ENCODE measurements at regions not wholly inside any gene's neighbourhood (a gene's known extent, or its start where the extent isn't known, plus 50 kb on each side); places are given as distances from the start of the nearest gene placed in this dataset.

DNA sequence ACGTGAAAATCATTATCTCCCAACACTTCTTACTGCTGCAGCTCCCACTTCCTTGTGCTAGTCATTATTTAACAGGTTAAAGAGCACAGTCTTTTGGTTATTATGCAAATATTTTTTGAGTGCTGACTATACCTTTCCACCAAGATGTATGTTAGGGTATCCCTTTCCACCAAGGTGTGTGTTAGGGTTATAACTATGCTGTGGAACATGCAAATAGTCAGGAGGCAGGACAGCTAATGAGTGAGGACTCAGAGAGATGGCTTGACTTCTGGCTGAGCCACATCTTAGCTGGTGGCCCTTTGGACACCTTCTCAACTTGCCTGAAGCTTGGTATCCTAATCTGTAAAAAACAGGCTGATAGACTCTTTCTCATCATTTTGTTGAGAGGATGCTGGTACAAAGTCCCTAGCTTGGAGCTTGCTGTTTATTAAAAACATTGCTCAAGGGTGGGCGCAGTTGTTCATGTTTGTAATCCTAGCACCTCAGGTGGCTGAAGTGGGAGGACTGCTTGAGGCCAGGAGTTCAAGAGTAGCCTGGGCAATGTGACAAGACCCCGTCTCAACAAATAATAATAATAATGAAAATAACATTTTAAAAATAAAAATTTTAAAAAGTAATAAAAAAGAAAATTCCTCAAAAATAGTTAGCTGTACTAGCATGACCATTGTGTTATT, 160.5 kb upstream of the ADAMTS9 start:
- Mint-ChIP-seq H3K36me3 (ENCODE audit: low read depth, unreplicated experiment) (no peaks in the 10 kb centered on the region), H3K4me1 (ENCODE audit: low read depth, unreplicated experiment) (no peaks in the 10 kb centered on the region), H3K4me3 (ENCODE audit: unreplicated experiment) (no peak overlapping the region), H3K27me3 (ENCODE audit: low read depth, unreplicated experiment) (peaks cover 4% of the 10 kb centered on the region), H3K27ac (ENCODE audit: unreplicated experiment) (no peak overlapping the region), H3K9me3 (ENCODE audit: unreplicated experiment) (no peaks in the 10 kb centered on the region)
- TF ChIP-seq, protein P1, sequence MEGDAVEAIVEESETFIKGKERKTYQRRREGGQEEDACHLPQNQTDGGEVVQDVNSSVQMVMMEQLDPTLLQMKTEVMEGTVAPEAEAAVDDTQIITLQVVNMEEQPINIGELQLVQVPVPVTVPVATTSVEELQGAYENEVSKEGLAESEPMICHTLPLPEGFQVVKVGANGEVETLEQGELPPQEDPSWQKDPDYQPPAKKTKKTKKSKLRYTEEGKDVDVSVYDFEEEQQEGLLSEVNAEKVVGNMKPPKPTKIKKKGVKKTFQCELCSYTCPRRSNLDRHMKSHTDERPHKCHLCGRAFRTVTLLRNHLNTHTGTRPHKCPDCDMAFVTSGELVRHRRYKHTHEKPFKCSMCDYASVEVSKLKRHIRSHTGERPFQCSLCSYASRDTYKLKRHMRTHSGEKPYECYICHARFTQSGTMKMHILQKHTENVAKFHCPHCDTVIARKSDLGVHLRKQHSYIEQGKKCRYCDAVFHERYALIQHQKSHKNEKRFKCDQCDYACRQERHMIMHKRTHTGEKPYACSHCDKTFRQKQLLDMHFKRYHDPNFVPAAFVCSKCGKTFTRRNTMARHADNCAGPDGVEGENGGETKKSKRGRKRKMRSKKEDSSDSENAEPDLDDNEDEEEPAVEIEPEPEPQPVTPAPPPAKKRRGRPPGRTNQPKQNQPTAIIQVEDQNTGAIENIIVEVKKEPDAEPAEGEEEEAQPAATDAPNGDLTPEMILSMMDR (IDR thresholded peaks at IDR 0.05; ENCODE audit: insufficient read depth, low read depth, low read length) = no peak
- TF ChIP-seq EZH2 (IDR thresholded peaks at IDR 0.05; ENCODE audit: insufficient read depth, low read length) = no peak
- no peak overlapping the region for H3K4me3 ChIP-seq (ENCODE audit: insufficient read depth, low read depth, low read length)
- no peaks in the 10 kb centered on the region for H3K4me1 ChIP-seq (ENCODE audit: insufficient read depth, low read length)
- H3K36me3 ChIP-seq (ENCODE audit: insufficient read depth, low read length) = no peaks in the 10 kb centered on the region
- H2AFZ ChIP-seq (ENCODE audit: low read depth, low read length) = no peak overlapping the region
- no peak for DNase-seq (ENCODE audit: low read depth)
- H3K4me2 ChIP-seq (ENCODE audit: low read length) = no peak overlapping the region
- H3K27me3 ChIP-seq (ENCODE audit: insufficient read depth, low read length) = no peaks in the 10 kb centered on the region
- H3K27ac ChIP-seq (ENCODE audit: low read depth, low read length) = no peak overlapping the region
- H3K9me3 ChIP-seq (ENCODE audit: insufficient read depth, low read depth, low read length) = no peaks in the 10 kb centered on the region
- H4K20me1 ChIP-seq (ENCODE audit: insufficient read depth, low read length) = no peaks in the 10 kb centered on the region
- FAIRE-seq = no peak
- no peak overlapping the region for H3K9ac ChIP-seq (ENCODE audit: low read length)
- no peaks in the 10 kb centered on the region for H3K79me2 ChIP-seq (ENCODE audit: insufficient read depth, low read length)

DNA sequence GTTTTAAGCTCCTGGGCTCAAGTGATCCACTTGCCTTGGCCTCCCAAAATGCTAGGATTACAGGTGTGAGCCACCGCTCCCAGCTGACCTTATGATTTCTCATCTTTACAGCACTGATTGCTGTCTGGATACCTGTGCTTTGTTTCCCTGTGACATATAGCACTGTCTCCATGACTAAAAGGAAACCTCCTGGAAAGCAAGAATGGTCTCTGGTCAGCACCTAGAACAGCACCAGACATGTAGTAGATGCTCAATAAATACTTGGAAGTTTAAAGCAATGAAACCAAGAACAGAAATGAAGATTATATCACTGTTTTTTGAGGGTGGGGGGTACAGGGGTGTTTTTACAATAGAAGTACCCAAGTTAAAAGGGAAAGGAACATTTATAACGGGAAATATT, 156.8 kb upstream of the ADAMTS9 start:
- no peak overlapping the region for H3K4me3 ChIP-seq (ENCODE audit: insufficient read depth, low read depth, low read length)
- no peaks in the 10 kb centered on the region for H3K36me3 ChIP-seq (ENCODE audit: insufficient read depth, low read length)
- no peak overlapping the region for H3K4me2 ChIP-seq (ENCODE audit: low read length)
- no peaks in the 10 kb centered on the region for H3K27me3 ChIP-seq (ENCODE audit: insufficient read depth, low read length)
- H3K9me3 ChIP-seq (ENCODE audit: insufficient read depth, low read depth, low read length) = no peaks in the 10 kb centered on the region
- no peaks in the 10 kb centered on the region for H3K79me2 ChIP-seq (ENCODE audit: insufficient read depth, low read length)
- no peaks in the 10 kb centered on the region for H4K20me1 ChIP-seq (ENCODE audit: insufficient read depth, low read length)
- H2AFZ ChIP-seq (ENCODE audit: low read depth, low read length) = no peak overlapping the region
- Mint-ChIP-seq H3K4me3 (ENCODE audit: unreplicated experiment) (no peak overlapping the region), H3K36me3 (ENCODE audit: low read depth, unreplicated experiment) (no peaks in the 10 kb centered on the region), H3K4me1 (ENCODE audit: low read depth, unreplicated experiment) (no peaks in the 10 kb centered on the region), H3K27ac (ENCODE audit: unreplicated experiment) (no peak overlapping the region), H3K9me3 (ENCODE audit: unreplicated experiment) (no peaks in the 10 kb centered on the region), H3K27me3 (ENCODE audit: low read depth, unreplicated experiment) (peaks cover 9% of the 10 kb centered on the region)
- FAIRE-seq (no peak), DNase-seq (ENCODE audit: low read depth) (no peak)
- no peaks in the 10 kb centered on the region for H3K4me1 ChIP-seq (ENCODE audit: insufficient read depth, low read length)
- no peak overlapping the region for H3K9ac ChIP-seq (ENCODE audit: low read length)
- no peak for TF ChIP-seq EZH2 (IDR thresholded peaks at IDR 0.05; ENCODE audit: insufficient read depth, low read length)
- TF ChIP-seq, protein P1 (IDR thresholded peaks at IDR 0.05; ENCODE audit: insufficient read depth, low read depth, low read length) = no peak
- no peak overlapping the region for H3K27ac ChIP-seq (ENCODE audit: low read depth, low read length)

DNA sequence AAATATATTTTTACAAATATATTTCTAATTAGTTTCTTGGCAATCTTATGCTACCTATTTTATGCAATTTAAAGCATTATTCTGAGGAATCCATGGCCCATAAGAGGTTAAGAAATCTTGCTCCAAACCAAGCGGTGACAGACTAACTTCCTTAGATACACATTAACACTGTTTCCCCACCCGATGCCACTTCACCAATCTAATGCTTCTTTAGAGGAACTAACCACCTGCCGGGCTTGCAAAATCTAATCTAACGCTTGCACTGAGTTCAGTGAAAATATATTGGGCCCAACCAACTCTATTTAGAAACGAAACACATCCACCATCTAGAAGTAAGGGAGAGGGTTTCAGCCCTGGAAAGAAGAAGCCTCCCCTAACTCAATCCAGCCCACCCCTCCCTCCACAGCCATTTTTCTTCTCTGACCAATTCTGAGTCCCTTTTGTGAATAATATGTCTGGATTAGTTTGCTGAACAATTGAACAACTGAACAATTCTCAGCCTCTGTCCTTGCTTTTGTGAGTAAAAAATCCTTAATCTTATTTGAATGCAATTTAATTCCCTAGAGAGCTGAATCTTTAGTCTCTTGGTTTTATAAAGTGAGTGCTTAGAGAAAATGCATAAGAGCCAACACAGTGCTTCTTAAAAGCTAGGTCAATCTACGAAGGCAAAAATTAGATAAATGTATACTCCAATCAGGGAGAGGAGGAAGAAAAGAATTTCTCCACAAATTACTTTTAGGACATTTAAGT, 150.4 kb upstream of the ADAMTS9 start:
- no peaks in the 10 kb centered on the region for H3K36me3 ChIP-seq (ENCODE audit: insufficient read depth, low read length)
- no peak overlapping the region for H3K4me3 Mint-ChIP-seq (ENCODE audit: unreplicated experiment)
- H4K20me1 ChIP-seq (ENCODE audit: insufficient read depth, low read length) = no peaks in the 10 kb centered on the region
- H3K36me3 Mint-ChIP-seq (ENCODE audit: low read depth, unreplicated experiment) = no peaks in the 10 kb centered on the region
- H3K27me3 ChIP-seq (ENCODE audit: insufficient read depth, low read length) = no peaks in the 10 kb centered on the region
- TF ChIP-seq, protein P1 (IDR thresholded peaks at IDR 0.05; ENCODE audit: insufficient read depth, low read depth, low read length) = no peak
- TF ChIP-seq EZH2 (IDR thresholded peaks at IDR 0.05; ENCODE audit: insufficient read depth, low read length) = no peak
- H3K27ac Mint-ChIP-seq (ENCODE audit: unreplicated experiment) = no peak overlapping the region
- no peak overlapping the region for H3K27ac ChIP-seq (ENCODE audit: low read depth, low read length)
- no peak overlapping the region for H3K4me2 ChIP-seq (ENCODE audit: low read length)
- no peaks in the 10 kb centered on the region for H3K9me3 Mint-ChIP-seq (ENCODE audit: unreplicated experiment)
- no peaks in the 10 kb centered on the region for H3K9me3 ChIP-seq (ENCODE audit: insufficient read depth, low read depth, low read length)
- DNase-seq (ENCODE audit: low read depth) (no peak), FAIRE-seq (no peak)
- no peaks in the 10 kb centered on the region for H3K4me1 Mint-ChIP-seq (ENCODE audit: low read depth, unreplicated experiment)
- no peak overlapping the region for H3K4me3 ChIP-seq (ENCODE audit: insufficient read depth, low read depth, low read length)
- no peak overlapping the region for H3K9ac ChIP-seq (ENCODE audit: low read length)
- H3K27me3 Mint-ChIP-seq (ENCODE audit: low read depth, unreplicated experiment) = peaks cover 6% of the 10 kb centered on the region
- no peak overlapping the region for H2AFZ ChIP-seq (ENCODE audit: low read depth, low read length)
- no peaks in the 10 kb centered on the region for H3K79me2 ChIP-seq (ENCODE audit: insufficient read depth, low read length)
- H3K4me1 ChIP-seq (ENCODE audit: insufficient read depth, low read length) = no peaks in the 10 kb centered on the region
